Left lobe of liver (tissue), 2 donors: ENCODE measurements at regions not wholly inside any gene's neighbourhood (a gene's known extent, or its start where the extent isn't known, plus 50 kb on each side); places are given as distances from the start of the nearest gene placed in this dataset.
"Not testable (repeated sequence)": the region's sequence is repeated elsewhere in the genome, so short reads cannot be mapped to it uniquely, and the experiment has no call there.

Experiments
- ATAC-seq: fragments of 200-7000 bp; cut with Tn5 transposase; one replicate; pipeline ENCODE4 v1.9.1; 2020; ENCODE audit warnings: mild to moderate bottlenecking, moderate library complexity
- DNase-seq: peaks from one replicate; pipeline ENCODE4 v3.0.0-alpha.2; 2020; ENCODE audit warnings: low spot score
- donor health status: DM: no; HTN: no; CAD: no; lungs with moderate emphysema.
- donor health status: DM: no; HTN: yes; CAD: no.

DNA sequence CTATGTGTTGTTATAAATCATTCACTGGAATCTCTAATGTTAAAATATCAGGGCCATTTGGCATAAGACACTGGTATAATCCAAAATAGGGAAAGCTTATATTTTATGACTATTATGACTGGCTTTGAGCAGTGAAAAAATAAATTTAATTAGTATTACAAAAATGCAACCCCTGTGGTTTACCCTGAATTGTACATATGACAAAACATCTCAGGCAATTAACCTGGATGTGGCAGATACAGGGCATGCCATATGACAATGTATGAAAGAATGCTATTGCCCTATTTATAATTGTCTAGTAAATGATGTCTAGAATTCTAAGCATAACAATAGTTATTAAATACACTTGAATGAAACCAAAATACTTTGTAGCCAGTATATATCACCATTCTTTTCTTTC lies 532.5 kb upstream of the ADGRL4 start:
- no peak for ATAC-seq
- DNase-seq: no peak

DNA sequence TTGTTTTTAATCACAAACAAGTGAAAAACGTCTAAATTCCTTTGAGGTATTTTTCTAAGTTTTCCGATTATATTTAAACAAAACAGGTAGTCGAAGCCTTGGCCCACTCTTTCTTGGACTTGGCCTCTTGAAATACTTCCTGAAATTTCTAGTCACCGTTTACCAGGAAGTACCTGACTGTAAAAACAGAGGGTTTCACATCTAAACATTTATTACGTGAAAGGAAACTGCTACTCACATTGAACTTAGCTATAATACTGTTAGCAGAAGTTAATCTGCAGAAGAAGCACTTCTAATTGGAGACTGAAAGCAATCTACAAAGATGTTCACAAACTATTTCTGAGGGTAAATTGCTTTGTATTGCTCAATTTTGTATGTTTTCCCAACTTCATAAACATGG lies 526.0 kb upstream of the ADGRL4 start:
- no peak for DNase-seq
- ATAC-seq: no peak

DNA sequence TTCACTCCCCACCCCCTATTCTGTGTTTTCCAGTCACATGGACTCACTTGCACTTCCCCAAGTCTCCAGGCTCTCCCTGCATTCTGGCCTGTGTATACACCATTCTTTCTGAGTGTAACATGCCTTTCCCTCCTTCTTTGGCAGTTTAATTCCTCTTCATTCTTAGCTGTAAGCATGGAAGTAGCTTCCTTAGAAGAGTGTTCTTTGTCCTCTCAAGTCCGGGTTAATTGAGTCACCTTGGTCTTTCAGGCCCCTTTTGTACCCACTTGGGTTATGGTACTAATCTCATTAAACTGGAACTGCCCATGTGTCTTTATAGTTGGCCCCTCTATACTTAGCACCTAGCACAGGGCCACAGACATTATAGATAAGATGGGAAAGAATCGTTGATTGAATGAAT lies 525.3 kb upstream of the ADGRL4 start:
- ATAC-seq (no peak), DNase-seq (no peak)

DNA sequence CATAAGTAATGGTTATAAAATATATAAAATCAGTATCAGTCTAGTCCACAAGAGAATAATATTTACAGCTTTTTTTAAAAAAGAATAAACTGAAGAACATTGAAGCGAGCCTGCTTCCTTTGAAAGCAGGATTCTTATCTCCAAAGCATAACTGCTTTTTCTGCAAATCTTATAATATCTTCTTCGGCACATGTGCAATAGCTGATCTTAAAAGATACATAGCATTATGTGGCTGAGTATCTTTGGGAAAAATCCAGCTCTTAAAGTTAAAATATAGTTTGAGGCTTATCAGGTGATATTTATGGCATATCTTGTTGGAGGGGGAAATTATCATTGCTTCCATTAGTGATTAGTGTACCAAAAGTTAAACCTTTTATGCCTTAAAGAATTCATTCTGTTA lies 523.9 kb upstream of the ADGRL4 start:
- ATAC-seq: no peak
- DNase-seq: no peak

DNA sequence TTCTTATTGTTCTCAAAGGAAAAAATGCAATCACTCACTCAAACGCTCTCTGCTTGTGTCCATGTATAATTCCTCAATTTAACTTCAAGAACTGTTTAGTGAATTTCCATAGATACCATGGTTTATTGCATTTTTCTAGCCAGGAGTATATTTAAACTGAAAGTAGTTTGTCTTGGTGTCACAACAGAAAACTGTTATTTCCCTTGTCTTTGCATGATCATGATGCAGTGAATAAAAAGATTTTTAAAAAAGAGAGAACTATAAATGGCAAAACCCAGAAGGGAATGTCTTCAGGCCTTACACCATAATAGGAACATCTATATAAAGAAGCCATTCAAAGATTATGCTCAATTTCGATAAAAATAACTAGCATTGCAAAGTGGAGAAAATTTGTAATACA lies 523.5 kb upstream of the ADGRL4 start:
- no peak for ATAC-seq
- DNase-seq: no peak

DNA sequence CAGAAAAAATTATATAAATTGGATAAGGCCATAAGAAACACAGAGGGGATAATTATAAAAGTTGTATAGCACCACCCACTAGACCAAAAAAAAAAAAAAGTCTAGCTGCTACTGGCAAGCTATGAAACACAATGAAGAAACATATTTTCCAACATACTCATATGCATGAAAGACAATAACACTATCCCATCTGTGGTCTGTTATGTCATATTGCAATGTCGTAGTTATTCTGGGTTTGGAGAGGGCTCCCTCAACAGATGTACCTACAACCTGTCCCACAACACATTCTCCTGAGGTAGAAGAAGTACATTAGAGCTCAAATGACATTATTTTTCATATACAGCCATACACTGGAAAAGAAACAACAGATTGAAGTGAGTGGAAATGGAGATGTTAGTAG lies 517.6 kb upstream of the ADGRL4 start:
- no peak for DNase-seq
- no peak for ATAC-seq

DNA sequence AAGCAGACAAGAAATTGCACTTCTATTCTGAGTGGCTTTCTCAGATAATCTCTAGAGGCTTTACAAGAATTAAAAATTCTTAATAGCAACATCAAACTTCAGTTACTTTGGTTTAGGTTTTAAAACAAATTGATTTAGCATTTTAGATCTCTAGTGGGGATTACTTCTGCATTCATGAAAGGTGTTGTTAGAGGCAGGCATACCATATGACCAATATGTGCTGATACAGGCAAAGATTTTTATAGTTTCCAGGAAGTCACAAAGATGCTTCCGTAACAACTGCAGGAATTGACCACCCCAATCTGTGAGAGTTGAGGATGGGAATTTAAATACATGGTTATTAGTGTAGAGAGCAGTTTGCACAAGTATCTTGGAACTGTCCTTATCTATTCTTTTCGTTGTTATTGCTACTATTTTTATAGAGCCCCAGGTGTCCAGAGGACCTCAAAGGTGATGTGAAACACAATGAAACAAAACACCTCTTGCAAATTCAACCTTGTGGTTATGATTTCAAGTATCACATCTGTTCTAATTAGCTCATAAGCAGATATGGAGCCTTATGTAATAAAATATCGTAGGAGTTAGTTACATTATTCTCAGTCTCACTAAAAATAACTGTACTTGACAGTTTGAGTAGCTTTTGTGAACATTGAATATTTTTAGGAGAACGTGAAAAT lies 512.7 kb upstream of the ADGRL4 start:
- DNase-seq: no peak
- ATAC-seq: no peak

DNA sequence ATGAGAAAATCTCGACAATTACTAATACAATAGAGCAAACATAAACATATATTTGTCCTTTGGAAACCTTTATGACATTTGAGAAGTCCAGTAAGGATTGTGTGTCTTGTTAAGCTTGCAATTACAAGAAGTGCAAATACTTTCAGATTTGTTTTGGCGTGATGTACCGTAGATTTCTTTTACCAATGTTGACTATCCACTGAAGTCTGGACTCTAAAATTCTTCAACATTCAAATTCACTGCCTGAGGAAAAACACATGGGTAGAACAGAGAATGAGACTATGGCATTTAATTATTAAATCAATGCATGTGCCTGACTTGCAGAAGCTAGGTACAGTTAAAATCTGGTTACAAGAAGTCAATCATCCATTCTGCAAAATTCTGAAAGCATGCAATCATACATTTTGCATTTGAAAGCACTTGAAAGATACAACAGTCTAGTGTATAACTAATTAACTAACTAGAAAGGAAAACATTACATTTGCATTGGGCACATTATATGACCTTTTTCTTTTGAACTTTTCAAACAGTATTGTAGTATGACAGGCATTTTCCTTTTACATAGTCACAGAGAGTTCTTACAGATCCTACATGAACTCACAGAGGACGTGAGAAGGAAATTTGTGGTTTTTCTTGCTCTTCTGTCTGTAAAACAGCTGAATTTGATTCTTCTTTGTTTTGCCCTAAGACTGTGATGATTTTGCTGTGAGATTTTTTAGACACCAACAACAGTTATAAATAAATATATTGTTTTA lies 511.1 kb upstream of the ADGRL4 start:
- no peak for DNase-seq
- peak; percentile 72 for ATAC-seq

DNA sequence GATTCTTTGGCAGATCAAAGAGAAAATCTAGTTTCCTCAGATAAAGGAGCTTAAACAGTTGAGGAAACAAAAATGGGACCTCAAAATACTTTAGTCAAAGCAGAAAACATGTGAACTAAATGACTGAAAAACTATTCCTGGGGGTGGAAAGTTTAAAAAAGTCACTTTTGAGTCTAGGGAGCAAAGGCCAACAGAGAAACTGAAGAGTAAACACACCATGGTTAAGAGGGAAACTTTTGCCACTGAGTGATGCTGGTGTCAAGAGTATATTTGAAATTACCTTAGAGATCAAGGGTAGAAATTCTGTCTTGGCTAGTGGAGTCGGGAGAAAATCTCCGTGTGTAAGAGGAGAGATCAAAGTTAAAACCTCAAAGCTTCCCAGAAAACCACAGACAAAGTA lies 501.2 kb upstream of the ADGRL4 start:
- ATAC-seq: peak; percentile 87
- no peak for DNase-seq

DNA sequence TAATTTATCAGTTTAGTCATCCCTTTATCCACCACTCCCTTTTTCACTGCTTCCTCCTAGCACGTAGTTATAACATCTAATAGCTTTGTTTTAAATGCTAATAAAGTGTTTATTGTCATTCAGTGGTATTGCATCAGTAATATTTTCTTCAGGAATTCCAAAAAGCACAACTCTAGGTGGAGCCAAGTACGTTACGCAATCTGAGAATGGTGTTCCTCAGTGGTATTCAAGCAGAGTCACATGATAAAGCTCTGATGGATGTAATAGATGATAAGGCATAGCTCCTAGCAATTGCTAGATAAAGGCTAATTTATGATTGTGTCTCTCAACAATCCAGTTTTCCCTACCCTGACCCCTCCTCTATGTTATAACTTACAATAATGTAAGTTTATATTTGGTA lies 494.6 kb upstream of the ADGRL4 start:
- ATAC-seq (no peak), DNase-seq (no peak)

DNA sequence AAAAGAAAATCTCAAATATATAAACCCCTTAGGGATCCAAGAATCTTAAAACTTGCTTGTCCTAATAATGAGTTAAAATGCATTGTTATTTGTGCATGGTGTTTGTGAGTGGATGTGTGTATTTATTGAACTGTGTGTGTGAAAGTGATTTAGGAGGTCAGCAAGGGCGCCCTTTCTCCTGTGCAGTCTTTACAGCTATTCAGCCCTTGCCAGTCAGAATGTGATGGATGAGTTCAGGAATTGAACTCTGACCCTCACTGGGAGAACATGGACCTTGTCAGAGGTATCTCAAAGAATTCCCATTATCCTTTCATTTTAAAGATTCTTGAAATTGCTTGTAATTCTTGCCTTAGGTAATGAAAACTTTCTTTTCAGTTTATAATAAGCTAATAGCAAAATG lies 493.0 kb upstream of the ADGRL4 start:
- DNase-seq (no peak), ATAC-seq (no peak)

DNA sequence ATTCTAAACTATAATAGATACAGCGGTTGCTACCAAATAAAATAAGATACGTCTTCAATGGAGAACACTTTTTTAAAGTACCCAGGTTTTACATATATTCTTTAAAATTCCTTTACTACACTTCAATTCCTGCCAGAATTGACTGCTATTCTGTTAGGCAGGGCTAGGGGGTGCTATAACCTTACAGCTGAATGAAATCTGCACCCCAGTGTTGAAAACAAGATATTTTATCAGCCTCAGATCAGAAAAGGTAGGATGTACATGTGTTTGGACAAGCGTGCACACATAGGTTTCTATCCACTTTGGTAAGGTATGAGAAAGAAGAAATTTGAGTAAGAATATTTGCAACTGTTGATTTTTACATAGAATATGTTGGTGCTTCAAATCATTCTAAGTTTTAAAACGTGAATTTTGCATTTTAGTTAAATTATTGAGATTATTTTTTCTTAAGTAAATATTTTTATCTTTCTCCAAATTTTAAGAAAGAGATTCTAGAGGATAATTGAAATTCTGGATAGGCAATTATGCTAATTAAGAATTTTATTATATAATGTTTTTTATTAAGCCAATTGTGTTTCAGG lies 490.8 kb upstream of the ADGRL4 start:
- DNase-seq: no peak
- peak; percentile 82 for ATAC-seq

DNA sequence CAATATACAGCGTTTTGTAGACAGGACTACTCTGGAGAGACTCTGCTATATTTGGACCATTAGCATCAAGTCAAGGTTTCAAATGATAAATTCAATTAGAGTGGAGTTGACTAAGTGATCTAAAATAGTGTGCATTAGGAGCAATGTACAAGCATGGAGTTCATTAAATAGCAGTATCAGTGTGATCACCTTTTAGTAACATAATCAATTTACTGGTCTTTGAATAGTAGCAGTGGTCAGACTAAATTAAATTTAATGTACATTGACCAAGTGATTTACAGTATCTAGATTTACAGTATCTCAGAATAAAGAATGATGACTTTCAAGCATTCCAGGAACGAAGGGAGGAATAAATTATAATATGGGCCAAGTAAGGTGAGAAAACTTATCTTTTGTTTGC lies 489.6 kb upstream of the ADGRL4 start:
- DNase-seq: no peak
- no peak for ATAC-seq

DNA sequence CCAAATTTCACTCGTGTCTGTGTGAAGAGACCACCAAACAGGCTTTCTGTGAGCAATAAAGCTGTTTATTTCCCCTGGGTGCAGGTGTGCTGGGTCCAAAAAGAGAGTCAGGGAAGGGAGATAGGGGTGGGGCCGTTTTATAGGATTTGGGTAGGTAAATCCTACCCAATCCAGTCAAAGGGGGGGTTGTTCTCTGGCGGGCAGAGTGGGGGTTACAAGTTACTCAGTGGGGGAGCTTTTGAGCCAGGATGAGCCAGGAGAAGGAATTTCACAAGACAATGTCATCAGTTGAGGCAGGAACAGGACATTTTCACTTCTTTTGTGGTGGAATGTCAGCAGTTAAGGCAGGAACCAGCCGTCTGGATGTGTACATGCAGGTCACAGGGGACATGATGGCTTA lies 487.2 kb upstream of the ADGRL4 start:
- DNase-seq, ATAC-seq: not testable (repeated sequence)

DNA sequence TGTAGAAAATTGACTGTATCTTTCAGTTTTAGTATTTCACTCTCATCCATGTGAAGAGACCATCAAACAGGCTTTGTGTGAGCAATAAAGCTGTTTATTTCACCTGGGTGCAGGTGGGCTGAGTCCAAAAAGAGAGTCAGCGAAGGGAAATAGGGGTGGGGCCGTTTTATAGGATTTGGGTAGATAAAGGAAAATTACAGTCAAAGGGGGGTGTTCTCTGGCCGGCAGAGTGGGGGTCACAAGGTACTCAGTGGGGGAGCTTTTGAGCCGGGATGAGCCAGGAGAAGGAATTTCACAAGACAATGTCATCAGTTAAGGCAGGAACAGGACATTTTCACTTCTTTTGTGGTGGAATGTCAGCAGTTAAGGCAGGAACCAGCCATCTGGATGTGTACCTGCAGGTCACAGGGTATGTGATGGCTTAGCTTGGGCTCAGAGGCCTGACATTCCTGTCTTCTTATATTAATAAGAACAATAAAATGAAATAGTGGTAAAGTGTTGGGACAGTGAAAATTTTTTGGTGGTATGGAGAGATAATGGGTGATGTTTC lies 482.1 kb upstream of the ADGRL4 start:
- not testable (repeated sequence) for DNase-seq, ATAC-seq

DNA sequence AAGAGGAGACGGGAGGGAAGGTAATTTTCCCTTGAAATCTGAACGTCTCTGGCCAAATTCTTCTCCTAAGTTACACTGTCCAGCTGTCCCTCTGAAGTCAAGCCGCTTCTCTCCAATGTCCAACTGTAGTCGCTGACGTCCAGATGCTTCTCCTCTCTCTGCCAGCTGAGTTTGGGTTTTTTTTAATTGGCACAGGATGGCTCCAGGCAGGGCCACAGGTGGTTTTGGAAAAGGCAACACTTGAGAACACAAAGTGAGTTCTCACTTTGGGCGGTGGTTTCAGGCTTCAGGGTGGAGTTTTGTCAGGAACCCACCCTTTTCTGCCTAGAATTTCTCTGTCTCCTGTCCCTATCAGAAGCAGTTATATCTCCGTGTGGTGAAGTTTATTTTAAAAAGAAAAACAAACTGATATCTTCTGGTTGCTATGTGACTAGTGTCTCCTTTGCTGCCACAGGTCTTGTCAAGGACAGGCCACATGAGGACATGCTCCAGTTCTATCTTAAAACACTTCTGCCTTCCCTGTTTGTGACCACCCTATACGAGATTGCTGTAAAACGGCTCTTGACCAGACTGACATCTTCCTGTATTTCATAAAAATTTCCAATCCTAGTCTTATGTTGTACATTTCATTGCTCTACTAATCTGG lies 472.3 kb upstream of the ADGRL4 start:
- ATAC-seq: no peak
- DNase-seq: no peak

DNA sequence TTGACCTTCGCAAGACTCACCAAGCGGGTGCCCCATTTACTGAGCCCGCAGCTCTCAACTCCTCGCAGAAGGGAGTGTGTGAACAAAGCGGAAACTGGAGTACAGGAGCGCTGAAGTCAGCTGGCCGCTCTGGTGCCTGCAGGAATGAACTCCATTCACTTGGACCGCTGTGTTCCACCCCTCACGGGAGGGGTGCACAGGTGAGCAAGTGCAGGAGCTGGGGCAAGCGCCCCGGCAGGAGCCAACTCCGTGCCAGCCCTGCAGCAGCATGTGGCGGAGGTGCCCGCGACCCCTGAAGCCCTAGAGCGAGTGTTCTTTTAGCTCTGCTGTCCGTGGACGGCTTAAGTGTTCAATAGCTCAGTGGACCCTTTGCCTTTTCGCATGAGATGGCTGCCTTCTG lies 471.6 kb upstream of the ADGRL4 start:
- DNase-seq: no peak
- no peak for ATAC-seq

DNA sequence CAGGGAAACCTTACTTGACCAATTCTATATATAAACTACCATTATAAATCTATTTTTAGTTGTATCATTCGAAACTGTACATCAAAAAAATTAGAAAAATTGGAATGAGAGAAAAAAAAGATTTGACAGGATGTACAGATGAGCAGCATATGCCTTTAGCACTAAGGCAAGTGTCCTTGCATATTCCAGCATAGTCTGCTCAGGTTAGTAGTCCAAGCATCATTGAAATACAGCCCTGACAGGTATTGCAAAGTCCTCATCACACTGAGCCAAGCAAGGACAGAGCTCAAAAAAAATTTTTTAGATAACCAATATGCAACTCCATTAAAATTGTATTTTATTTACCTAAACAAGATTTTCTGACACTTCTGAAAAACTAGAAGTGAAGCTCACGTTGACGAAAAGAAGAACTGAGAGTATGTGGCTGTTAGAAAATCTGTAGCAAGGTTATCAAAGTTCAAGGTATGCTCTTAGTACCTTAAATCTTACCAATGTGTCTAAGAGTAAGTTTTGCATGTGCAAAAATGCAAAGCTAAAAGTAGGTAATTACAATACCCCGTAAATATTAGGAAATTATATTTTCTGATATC lies 465.6 kb upstream of the ADGRL4 start:
- ATAC-seq (no peak), DNase-seq (no peak)

DNA sequence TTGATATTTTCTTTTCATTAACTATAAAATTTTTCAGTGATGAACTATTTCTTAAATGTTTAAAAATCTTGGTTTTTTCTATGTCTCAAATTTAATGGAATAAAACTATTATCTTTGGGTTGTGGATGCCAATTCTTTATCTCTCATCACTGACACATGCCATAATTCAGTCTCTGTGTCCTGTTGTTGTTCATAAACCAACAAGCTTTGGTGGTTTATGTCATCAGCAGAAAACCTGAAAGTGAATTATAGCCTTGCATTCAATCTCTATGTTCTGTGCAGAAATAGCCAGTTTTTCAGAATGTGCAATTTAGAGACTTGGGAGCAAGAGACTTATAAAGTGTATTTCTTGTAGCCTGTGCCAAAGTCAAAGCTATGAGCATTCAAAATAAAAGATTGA lies 462.6 kb upstream of the ADGRL4 start:
- ATAC-seq: no peak

DNA sequence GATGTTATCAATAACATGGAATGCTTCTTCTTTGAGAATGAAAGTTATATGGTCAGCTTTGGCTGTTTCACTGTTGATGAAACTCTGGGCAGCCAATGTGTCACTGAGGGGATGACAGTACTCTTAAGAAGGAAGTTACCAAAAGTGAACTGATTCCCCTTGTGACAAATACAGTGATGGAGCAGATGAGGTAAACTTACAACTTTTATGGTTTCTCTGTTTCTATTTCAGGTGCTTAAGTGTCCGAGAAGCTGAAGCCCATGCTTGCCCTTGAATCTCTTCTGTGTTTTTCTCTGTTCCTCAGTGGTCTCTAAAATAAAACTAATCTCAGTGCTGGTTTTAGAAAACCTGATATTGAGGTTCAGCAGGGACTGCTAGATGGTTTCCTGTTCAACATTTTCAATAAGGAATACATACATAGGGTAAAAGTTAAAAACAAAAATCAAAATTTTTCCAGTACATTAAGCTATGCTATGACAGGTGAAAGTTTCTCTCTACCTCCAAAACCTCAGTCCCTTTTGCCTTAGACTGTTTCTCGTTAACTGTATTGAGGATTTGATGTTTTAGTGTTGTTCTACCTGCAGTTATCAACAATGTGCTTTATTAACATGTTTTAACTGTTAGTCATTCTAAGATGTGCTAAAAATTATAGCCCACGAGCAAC lies 454.4 kb upstream of the ADGRL4 start:
- ATAC-seq: no peak
- DNase-seq: no peak

More for the DNA sequence above, 462.6 kb upstream of the ADGRL4 start:
- no peak for DNase-seq
